Erythroblast (primary cell): ENCODE measurements at regions not wholly inside any gene's neighbourhood (a gene's known extent, or its start where the extent isn't known, plus 50 kb on each side); places are given as distances from the start of the nearest gene placed in this dataset.

Experiments used
- GATA1 ChIP-seq: IDR thresholded peaks from 2 replicates; pipeline ENCODE4 v1.6.1; 2011; ENCODE audit warnings: low read depth, mild to moderate bottlenecking, control low read depth, low read length, moderate library complexity
- POLR2A ChIP-seq: IDR thresholded peaks from 2 replicates; pipeline ENCODE4 v1.6.1; 2011; ENCODE audit warnings: mild to moderate bottlenecking, low read length

GRCh38 chr12:125824276-125824675, 759.0 kb downstream of the AACS start:
- TF ChIP-seq POLR2A = no peak
- no peak for TF ChIP-seq GATA1
